GM12892 (cell line): ENCODE measurements at regions not wholly inside any gene's neighbourhood (a gene's known extent, or its start where the extent isn't known, plus 50 kb on each side); places are given as distances from the start of the nearest gene placed in this dataset.
"Not testable (repeated sequence)": the region's sequence is repeated elsewhere in the genome, so short reads cannot be mapped to it uniquely, and the experiment has no call there.

Source experiments
- DNase-seq: peaks from one replicate; pipeline ENCODE4 v3.0.0; 2011; ENCODE audit not compliant: insufficient read length
- FAIRE-seq: peaks from 2 replicates; lab custom pipeline; 2011; peaks lifted over from hg19 to GRCh38; lab: Jason Lieb, UNC
- POLR2A ChIP-seq: IDR thresholded peaks from 2 replicates; pipeline ENCODE4 v1.6.1; 2011; ENCODE audit warnings: low read depth, low read length, control low read depth
- POLR2AphosphoS5 ChIP-seq: IDR thresholded peaks from 2 replicates; pipeline ENCODE4 v1.6.1; 2011; ENCODE audit warnings: low read depth, low read length, control low read depth
- TAF1 ChIP-seq: IDR thresholded peaks from 2 replicates; pipeline ENCODE4 v1.6.1; 2011; ENCODE audit warnings: low read depth, mild to moderate bottlenecking, control low read depth, low read length, borderline replicate concordance

DNA sequence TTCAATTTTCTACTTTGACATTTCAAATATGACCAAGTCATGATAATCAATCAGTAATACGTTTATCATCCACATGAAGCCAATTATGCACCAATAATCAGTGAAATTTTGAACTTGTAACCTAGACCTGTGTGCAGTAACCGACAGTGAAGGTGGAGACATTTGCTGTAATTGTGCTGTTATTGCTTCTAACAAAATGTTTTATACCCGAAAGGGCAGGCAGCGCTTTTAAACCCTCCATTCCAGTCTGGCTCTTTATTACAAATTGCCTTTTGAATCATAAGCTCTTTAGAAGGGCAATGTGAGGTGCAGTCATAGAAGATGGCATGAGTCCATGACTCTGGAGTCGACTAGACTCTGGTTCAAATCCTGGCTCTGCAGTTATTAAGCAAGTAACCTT is 135.7 kb downstream of the GXYLT1 start:
- DNase-seq (no peak), FAIRE-seq (no peak)
- TF ChIP-seq POLR2A (no peak), TAF1 (no peak), POLR2AphosphoS5 (no peak)

DNA sequence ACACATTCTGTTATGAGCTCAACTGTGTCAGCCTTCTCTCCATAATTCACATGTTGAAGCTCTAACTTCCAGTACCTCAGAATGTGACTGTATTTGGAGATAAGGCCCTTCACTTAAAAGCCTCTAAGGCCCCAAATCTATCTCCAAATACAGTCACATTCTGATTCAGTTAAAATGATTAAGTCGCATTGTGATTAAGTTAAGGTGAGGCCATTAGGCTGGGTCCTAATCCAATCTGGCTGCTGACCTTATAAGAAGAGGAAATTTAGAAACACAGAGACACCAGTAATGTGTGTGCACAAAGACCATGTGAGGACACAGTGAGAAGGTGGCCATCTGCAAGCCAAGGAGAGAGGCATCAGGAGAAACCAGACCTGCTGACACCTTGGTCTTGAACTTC is 141.6 kb downstream of the GXYLT1 start:
- DNase-seq (no peak), FAIRE-seq (no peak)
- TF ChIP-seq POLR2A (no peak), POLR2AphosphoS5 (no peak), TAF1 (no peak)

DNA sequence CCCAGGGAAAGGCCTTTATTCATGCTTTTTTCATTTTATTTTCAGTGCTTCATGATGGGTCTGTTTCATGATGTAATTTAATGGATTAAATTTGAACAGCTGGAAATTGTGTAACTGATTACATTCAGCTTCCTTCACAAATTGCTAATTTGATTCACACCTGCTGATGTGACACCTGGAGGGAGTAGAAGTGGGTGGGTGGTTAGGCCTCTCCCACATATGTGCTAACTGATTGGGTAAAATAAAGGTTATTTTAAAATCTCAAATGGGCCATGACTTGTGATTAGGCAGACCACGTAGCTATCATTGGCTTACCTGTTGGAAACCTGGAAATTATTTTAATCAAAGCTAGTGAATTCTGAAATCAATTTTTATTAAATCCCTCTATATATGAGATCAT is 142.1 kb downstream of the GXYLT1 start:
- FAIRE-seq = no peak
- TF ChIP-seq TAF1 (no peak), POLR2A (no peak), POLR2AphosphoS5 (no peak)
- DNase-seq = no peak

DNA sequence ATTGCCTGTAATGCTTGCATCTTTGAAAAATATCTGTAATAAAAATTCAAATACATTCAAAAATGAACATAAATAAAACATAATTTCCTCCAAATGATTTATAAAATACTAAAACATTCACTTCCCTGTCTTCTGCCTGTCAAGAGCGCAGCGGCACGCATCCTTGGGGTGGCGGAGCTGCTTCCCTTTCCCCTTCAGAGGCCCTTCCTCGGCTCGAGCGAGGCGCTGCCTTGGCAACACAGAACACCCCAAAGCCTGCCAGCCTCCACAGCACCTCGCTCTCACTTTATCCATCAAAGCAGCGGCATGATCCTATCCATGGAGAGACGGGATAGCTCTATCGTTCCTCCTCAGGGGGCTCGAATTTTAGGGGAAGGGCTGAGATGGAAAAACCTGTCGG is 146.2 kb downstream of the GXYLT1 start:
- TF ChIP-seq POLR2A (no peak), TAF1 (no peak), POLR2AphosphoS5 (no peak)
- no peak for FAIRE-seq
- DNase-seq = no peak

DNA sequence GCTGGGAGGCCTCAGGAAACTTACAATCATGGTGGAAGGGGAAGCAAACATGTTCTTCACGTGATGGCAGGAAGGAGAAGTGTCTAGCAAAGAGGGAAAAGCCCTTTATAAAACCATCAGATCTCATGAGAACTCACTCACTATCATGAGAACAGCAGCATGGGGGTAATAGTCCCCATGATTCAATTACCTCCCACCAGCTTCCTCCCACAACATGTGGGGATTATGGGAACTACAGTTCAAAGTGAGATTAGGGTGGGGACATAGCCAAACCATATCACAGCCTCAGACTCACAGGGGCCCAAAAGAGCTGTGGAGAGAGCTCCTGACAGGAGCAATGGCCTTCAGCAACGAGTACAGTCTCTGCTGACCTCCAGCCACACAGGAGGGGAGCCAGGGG is 151.4 kb downstream of the GXYLT1 start:
- FAIRE-seq (no peak), DNase-seq (no peak)
- TF ChIP-seq POLR2A (no peak), TAF1 (no peak), POLR2AphosphoS5 (no peak)

DNA sequence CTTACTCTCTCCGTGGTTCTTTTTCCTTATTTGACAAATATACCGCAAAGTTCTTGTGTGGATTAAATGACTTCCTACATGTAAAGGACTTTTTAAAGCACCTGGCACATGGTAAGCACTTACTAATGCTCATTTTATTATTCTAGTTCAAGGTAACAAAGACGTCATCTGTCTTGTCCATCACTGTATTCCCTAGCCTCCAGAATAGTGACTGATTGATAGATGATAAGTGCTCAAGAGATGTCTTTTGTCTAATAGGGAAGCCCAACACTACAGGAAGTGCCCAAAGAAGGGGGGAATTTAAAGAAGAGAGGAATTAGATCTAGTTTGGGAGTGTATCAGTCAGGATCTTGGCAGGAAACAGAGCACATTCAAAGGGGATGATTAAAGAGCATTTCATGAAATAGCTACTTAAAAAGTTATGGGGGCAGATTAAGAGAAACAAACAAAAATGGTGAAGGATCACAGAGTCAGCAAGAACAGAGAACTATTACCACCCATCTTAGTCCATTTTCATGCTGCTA is 151.9 kb downstream of the GXYLT1 start:
- no peak for FAIRE-seq
- TF ChIP-seq TAF1 (no peak), POLR2AphosphoS5 (no peak), POLR2A (no peak)

DNA sequence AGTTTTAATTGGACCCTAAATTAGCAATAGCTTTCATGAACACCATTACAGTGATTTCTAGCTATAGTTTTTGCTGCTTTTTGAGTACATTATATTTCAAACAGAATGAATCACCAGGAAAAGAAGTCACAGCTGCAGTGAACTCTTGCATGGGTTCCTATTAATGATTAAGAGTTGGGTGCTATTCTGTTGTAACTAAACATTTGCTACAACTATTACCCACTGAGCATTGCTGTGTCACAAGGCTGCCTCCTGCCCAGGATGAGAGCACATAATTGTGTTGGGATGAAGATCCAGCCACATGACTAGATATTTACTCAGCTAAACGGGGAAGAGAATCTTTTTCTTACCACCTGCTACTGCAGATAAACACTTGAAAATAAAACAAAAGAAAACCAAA is 152.7 kb downstream of the GXYLT1 start:
- FAIRE-seq (no peak), DNase-seq (no peak)
- no peak for TF ChIP-seq TAF1
- no peak for TF ChIP-seq POLR2A
- no peak for TF ChIP-seq POLR2AphosphoS5

More for the DNA sequence above, 151.9 kb downstream of the GXYLT1 start:
- no peak for DNase-seq

DNA sequence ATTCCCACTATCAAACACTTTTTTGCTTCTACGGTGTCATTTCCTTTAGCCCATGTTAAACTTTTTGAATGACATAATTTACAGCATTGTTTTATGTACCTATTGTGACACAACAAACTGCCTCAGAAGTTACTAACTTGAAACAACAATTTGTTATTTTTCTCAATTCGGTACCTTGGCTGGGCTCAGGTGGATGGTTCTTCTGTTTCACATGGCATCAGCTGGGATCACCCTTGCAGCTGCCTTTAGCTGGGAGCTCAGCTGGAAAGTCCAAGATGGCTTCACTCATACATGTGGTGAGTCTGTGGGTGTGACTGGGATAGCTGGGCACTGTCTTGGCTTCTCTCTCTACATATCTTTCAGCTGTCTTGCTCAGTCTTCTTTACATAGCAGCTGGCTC is 156.0 kb downstream of the GXYLT1 start:
- FAIRE-seq = no peak
- no peak for TF ChIP-seq POLR2AphosphoS5
- TF ChIP-seq TAF1 = no peak
- DNase-seq = no peak

DNA sequence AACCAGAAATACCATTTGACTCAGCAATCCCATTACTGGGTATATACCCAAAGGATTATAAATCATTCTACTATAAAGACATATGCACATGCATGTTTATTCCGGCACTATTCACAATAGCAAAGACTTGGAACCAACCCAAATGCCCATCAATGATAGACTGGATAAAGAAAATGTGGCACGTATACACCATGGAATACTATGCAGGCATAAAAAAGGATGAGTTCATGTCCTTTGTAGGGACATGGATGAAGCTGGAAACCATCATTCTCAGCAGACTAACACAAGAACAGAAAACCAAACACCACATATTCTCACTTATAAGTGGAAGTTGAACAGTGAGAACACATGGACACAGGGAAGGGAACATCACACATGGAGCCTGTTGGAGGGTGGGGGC is 158.2 kb downstream of the GXYLT1 start:
- FAIRE-seq, DNase-seq: not testable (repeated sequence)

DNA sequence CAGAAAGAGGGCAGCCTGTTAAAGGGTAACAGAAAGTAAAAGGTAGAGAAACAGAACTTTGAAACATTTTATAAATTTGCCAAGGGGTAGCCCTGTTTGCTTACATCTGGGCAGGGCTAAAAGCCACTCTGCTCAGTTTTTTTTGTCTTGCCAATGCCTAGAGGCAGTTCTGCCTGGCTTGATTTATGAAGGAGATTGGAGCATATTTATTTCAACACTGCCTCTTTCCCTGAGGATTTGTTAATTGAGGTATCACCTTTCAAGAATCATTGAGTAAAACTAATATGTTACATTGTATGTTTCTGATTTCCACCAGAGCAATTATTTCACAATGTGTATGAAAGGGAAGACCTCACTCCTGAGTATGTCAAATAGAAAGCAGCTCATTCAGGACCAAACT is 160.8 kb downstream of the GXYLT1 start:
- DNase-seq = no peak
- no peak for FAIRE-seq
- TF ChIP-seq TAF1 (no peak), POLR2A (no peak), POLR2AphosphoS5 (no peak)

DNA sequence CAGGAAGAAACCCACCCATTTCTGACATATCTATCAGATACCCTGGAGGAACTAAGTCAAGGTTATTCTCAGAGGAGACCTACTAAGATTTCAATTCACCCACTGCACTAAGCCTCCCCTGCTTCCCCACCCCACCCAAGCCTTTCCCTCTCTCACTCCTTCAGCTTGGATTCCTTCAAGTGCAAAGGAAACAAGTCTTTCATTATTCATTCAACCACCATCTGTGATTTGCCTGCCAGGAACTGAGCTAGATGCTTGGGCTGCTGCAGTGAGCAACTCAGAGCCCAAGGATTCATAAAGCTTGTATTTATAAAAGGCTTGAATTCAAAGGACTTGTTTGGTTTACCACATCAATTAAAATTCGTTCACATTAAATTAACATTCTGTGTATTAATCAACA is 161.3 kb downstream of the GXYLT1 start:
- DNase-seq = no peak
- FAIRE-seq = no peak
- no peak for TF ChIP-seq POLR2AphosphoS5
- no peak for TF ChIP-seq POLR2A
- TF ChIP-seq TAF1 = no peak

DNA sequence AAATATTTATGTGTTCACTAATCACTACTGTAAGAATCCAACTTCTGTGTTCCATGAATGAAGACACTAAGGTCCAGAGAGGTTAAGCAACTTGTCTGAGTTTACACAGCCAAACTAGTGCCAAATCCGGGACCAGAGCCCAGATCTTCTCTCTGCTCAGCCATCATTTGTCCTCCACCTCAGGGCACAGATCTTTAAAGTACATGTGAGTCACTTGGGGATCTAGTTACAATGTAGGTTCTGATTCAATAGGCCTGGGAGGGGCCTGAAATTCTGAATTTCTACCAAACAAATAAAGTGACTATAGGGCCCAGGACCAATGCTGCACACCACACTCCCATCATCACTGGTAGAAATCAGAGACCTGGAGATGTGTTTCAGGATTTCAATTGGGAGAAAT is 162.9 kb downstream of the GXYLT1 start:
- DNase-seq = no peak
- TF ChIP-seq POLR2AphosphoS5 (no peak), POLR2A (no peak), TAF1 (no peak)
- FAIRE-seq = no peak

DNA sequence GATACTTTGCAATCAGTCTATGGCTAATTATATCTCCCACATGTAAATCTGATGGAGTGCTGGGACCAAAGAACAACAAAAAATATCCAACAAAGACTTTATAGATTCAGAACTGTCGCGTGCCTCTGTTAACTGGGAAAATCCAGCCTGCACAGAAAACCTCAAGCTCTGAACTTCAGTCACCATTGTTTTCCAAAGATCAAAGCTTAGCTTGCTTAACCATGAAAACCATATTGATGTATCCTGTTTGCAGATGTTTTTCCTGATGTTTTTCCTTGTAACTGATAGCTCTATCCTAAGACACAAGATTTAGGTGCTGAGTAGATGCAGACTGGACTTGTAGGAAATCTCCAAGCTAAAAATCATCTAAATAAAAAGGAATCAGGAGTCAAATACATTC is 163.7 kb downstream of the GXYLT1 start:
- FAIRE-seq = no peak
- DNase-seq = no peak
- TF ChIP-seq TAF1 (no peak), POLR2A (no peak), POLR2AphosphoS5 (no peak)

DNA sequence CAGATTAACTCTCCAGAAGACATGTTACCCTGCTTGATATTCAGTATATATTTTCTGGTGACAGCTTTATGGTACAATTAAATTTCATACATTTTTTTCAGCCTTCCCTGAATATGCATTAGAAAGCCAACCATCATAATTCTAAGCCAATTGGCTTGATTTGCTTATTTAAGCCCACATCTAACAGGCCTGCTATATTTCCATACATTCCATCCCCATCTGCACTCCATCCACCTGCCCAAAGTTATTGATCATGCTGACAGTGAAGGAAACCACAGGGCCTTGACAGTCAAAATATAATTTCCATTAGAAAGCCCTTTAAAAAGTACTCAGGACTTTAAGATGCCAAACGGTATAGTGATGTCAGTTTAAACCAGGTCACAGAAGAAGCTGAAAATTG is 164.3 kb downstream of the GXYLT1 start:
- TF ChIP-seq TAF1 (no peak), POLR2AphosphoS5 (no peak), POLR2A (no peak)
- no peak for FAIRE-seq
- no peak for DNase-seq
